Smooth muscle cell (in vitro differentiated cells): ENCODE measurements at regions not wholly inside any gene's neighbourhood (a gene's known extent, or its start where the extent isn't known, plus 50 kb on each side); places are given as distances from the start of the nearest gene placed in this dataset.

Source experiments
- DNase-seq: peaks from one replicate; lab custom pipeline; 2025; ENCODE audit not compliant: unreplicated experiment; lab: John Stamatoyannopoulos, UW
- H2AFZ ChIP-seq: fragments of 200-600 bp; sonication (generic); 2 replicates; pipeline ENCODE4 v1.6.0; 2016; ENCODE audit warnings: antibody characterized with exemption, low read depth, mild to moderate bottlenecking
- H3F3A ChIP-seq: fragments of 200-600 bp; sonication (generic); 2 replicates; pipeline ENCODE4 v1.6.0; 2017; ENCODE audit warnings: antibody characterized with exemption, low read depth
- H3K27ac ChIP-seq: fragments of 200-600 bp; sonication (generic); 2 replicates; pipeline ENCODE4 v1.5.1; 2016; ENCODE audit warnings: low read depth, mild to moderate bottlenecking
- H3K27me3 ChIP-seq: fragments of 200-600 bp; sonication (generic); 2 replicates; pipeline ENCODE4 v1.6.1; 2016; ENCODE audit warnings: low read depth, mild to moderate bottlenecking
- H3K36me3 ChIP-seq: fragments of 200-600 bp; sonication (generic); 2 replicates; pipeline ENCODE4 v1.5.1; 2016; ENCODE audit warnings: low read depth
- H3K4me1 ChIP-seq: fragments of 200-600 bp; sonication (generic); 2 replicates; pipeline ENCODE4 v1.5.1; 2016; ENCODE audit warnings: low read depth
- H3K4me2 ChIP-seq: fragments of 200-600 bp; sonication (generic); 2 replicates; pipeline ENCODE4 v1.6.0; 2016; ENCODE audit warnings: mild to moderate bottlenecking
- H3K4me3 ChIP-seq: fragments of 200-600 bp; sonication (generic); 2 replicates; pipeline ENCODE4 v1.5.1; 2016; ENCODE audit warnings: mild to moderate bottlenecking
- H3K79me2 ChIP-seq: fragments of 200-600 bp; sonication (generic); 2 replicates; pipeline ENCODE4 v1.6.0; 2016; ENCODE audit warnings: low read depth, mild to moderate bottlenecking
- H3K9ac ChIP-seq: fragments of 200-600 bp; sonication (generic); 2 replicates; pipeline ENCODE4 v1.6.0; 2016; ENCODE audit warnings: low read depth
- H3K9me3 ChIP-seq: fragments of 200-600 bp; sonication (generic); replicated peaks from 2 replicates; pipeline ENCODE4 v1.5.1; 2016; ENCODE audit warnings: low read depth
- H4K20me1 ChIP-seq: fragments of 200-600 bp; sonication (generic); 2 replicates; pipeline ENCODE4 v1.6.0; 2016; ENCODE audit warnings: low read depth
- WGBS: methylation state at CpG from one replicate; pipeline ENCODE4 v1.1.7; 2016; ENCODE audit warnings: low lambda C conversion rate; 5-methylcytosine and 5-hydroxymethylcytosine counted together
- TF ChIP-seq, protein P1 (sequence below): fragments of 200-600 bp; sonication (generic); IDR thresholded peaks from 2 replicates; pipeline ENCODE4 v1.5.1; 2017; ENCODE audit warnings: borderline replicate concordance, mild to moderate bottlenecking, antibody characterized with exemption; ENCODE audit not compliant: insufficient read depth, poor library complexity, severe bottlenecking

DNA sequence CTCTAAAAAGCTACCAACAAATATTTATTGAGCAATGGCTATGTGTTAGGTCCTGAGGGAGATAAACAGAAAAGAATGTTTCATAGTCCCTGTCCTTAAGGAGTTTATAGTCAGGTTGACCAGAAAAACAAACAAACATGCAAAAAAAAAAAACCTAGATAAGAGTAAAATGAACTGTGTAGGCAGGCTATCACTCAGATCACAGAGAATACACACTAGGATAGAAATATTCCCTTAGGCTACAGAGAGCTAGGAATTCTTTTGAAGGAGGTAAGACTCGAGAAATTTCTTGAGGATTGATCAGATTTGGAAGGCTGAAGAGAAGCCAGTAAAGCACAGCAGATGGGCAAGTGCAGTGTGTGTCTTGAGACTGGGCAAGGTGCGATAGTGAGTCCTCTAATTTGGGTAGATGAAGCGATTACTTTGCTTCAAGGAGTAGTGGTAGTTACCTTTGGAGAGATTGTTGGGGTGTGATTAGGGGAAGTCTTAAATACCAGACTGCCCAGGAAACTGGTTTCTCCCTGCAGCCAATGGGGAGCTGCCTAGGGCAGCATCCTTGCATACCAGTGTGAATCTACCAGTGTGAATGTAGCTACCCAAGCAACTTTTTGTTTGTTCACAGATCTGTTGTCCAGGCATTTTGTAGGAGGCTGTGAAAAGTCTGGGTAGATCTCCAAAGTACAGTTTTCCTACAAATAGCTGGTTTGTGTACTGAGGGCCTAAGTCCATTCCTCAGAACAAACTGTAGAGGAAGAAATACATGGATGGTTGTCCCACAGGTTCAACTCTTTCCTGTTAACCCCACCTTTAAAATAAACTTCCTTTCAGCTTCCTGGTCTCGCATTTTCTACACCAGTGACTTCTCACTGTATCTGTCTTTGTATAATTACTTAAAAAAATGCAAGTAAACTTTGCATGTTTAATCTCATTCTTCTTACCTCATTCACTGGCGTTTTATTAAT, 314.1 kb downstream of the KLF5 start:
- Histone ChIP-seq H4K20me1 (no peaks in the 10 kb centered on the region), H3K27me3 (no peaks in the 10 kb centered on the region), H3K9me3 (no peaks in the 10 kb centered on the region), H3K4me3 (no peak overlapping the region), H3K79me2 (no peaks in the 10 kb centered on the region), H3K9ac (no peak overlapping the region), H3K36me3 (no peaks in the 10 kb centered on the region), H3K4me1 (no peaks in the 10 kb centered on the region), H2AFZ (no peak overlapping the region), H3F3A (no peaks in the 10 kb centered on the region), H3K4me2 (no peak overlapping the region), H3K27ac (no peak overlapping the region)
- DNase-seq: no peak
- WGBS: 84% methylated on average over 5 of the region's 5 CpGs
- TF ChIP-seq, protein P1, sequence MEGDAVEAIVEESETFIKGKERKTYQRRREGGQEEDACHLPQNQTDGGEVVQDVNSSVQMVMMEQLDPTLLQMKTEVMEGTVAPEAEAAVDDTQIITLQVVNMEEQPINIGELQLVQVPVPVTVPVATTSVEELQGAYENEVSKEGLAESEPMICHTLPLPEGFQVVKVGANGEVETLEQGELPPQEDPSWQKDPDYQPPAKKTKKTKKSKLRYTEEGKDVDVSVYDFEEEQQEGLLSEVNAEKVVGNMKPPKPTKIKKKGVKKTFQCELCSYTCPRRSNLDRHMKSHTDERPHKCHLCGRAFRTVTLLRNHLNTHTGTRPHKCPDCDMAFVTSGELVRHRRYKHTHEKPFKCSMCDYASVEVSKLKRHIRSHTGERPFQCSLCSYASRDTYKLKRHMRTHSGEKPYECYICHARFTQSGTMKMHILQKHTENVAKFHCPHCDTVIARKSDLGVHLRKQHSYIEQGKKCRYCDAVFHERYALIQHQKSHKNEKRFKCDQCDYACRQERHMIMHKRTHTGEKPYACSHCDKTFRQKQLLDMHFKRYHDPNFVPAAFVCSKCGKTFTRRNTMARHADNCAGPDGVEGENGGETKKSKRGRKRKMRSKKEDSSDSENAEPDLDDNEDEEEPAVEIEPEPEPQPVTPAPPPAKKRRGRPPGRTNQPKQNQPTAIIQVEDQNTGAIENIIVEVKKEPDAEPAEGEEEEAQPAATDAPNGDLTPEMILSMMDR: no peak

GRCh38 chr13:73370066-73370465, 311.3 kb downstream of the KLF5 start:
- 86% methylated on average over 3 of the region's 3 CpGs for WGBS
- H4K20me1 ChIP-seq: no peaks in the 10 kb centered on the region
- H3K4me1 ChIP-seq: no peaks in the 10 kb centered on the region
- no peaks in the 10 kb centered on the region for H3K9me3 ChIP-seq
- no peak overlapping the region for H3K4me2 ChIP-seq
- H3K27me3 ChIP-seq: no peaks in the 10 kb centered on the region
- TF ChIP-seq, protein P1: no peak
- H3K36me3 ChIP-seq: no peaks in the 10 kb centered on the region
- H3K79me2 ChIP-seq: no peaks in the 10 kb centered on the region
- DNase-seq: no peak
- no peak overlapping the region for H3K4me3 ChIP-seq
- no peak overlapping the region for H3K27ac ChIP-seq
- H3F3A ChIP-seq: no peaks in the 10 kb centered on the region
- H3K9ac ChIP-seq: no peak overlapping the region
- no peak overlapping the region for H2AFZ ChIP-seq

DNA sequence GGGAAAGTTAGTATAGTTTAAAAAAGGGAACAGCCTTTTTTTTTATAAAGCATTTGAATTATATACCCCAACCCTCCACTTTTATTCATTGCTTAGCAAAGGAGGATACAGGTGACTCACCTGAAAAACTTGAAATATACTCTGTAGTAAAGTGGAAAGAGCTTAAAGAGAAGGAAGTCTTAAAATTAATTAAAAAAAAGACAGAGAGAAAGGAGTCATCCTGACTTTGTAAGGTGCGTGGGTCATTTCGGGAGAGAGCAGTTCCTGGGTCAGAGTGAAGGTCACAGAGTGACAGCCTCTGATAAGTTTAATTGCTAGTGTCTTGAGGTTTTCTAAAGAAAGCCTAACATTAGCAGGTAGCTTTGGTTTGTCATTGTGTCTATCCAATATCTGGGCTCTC, 310.3 kb downstream of the KLF5 start:
- 81% methylated on average over 2 of the region's 2 CpGs for WGBS
- Histone ChIP-seq H2AFZ (no peak overlapping the region), H3K4me2 (no peak overlapping the region), H3K9me3 (no peaks in the 10 kb centered on the region), H3K9ac (no peak overlapping the region), H3K27me3 (no peaks in the 10 kb centered on the region), H3K79me2 (no peaks in the 10 kb centered on the region), H3K4me3 (no peak overlapping the region), H3K36me3 (no peaks in the 10 kb centered on the region), H3K27ac (peak overlapping the region; percentile 28), H3K4me1 (no peaks in the 10 kb centered on the region), H4K20me1 (no peaks in the 10 kb centered on the region), H3F3A (no peaks in the 10 kb centered on the region)
- no peak for DNase-seq
- TF ChIP-seq, protein P1: no peak
